Glutamatergic neuron (in vitro differentiated cells): ENCODE measurements at regions not wholly inside any gene's neighbourhood (a gene's known extent, or its start where the extent isn't known, plus 50 kb on each side); places are given as distances from the start of the nearest gene placed in this dataset.

Source experiments
- DNase-seq: peaks from one replicate; pipeline ENCODE4 v3.0.0; 2022
- H3K27ac Mint-ChIP-seq: one replicate; pipeline ENCODE4 v1.8.0; 2020; ENCODE audit warnings: mild to moderate bottlenecking, mixed read lengths, inconsistent platforms; ENCODE audit not compliant: unreplicated experiment
- H3K27me3 Mint-ChIP-seq: one replicate; pipeline ENCODE4 v1.8.0; 2020; ENCODE audit warnings: mild to moderate bottlenecking, moderate library complexity, mixed read lengths, inconsistent platforms; ENCODE audit not compliant: unreplicated experiment
- H3K36me3 Mint-ChIP-seq: one replicate; pipeline ENCODE4 v1.8.0; 2020; ENCODE audit warnings: mild to moderate bottlenecking, mixed read lengths, inconsistent platforms; ENCODE audit not compliant: unreplicated experiment
- H3K4me1 Mint-ChIP-seq: one replicate; pipeline ENCODE4 v1.8.0; 2020; ENCODE audit warnings: mild to moderate bottlenecking, low read depth, mixed read lengths, inconsistent platforms; ENCODE audit not compliant: unreplicated experiment
- H3K4me3 Mint-ChIP-seq: one replicate; pipeline ENCODE4 v1.8.0; 2020; ENCODE audit warnings: mild to moderate bottlenecking, mixed read lengths, inconsistent platforms; ENCODE audit not compliant: unreplicated experiment
- H3K9me3 Mint-ChIP-seq: one replicate; pipeline ENCODE4 v1.8.0; 2020; ENCODE audit warnings: mild to moderate bottlenecking, moderate library complexity, mixed read lengths, inconsistent platforms; ENCODE audit not compliant: unreplicated experiment
- CTCF ChIP-seq: fragments of 200-600 bp; sonication (generic); IDR thresholded peaks from one replicate; pipeline ENCODE4 v1.5.0; 2021; ENCODE audit not compliant: partially characterized antibody, unreplicated experiment

- H3K9me3 Mint-ChIP-seq = peaks cover 4% of the 10 kb centered on the region
- TF ChIP-seq CTCF = no peak
- peaks cover 10% of the 10 kb centered on the region for H3K4me1 Mint-ChIP-seq
- no peak for DNase-seq
- no peak overlapping the region for H3K27ac Mint-ChIP-seq
- no peak overlapping the region for H3K4me3 Mint-ChIP-seq
- no peaks in the 10 kb centered on the region for H3K36me3 Mint-ChIP-seq
- no peaks in the 10 kb centered on the region for H3K27me3 Mint-ChIP-seq
These were observed 667.6 kb upstream of the ACVR2A start for GRCh38 chr2:147177071-147177857.

- H3K4me3 Mint-ChIP-seq = no peak overlapping the region
- no peaks in the 10 kb centered on the region for H3K9me3 Mint-ChIP-seq
- H3K36me3 Mint-ChIP-seq = no peaks in the 10 kb centered on the region
- H3K4me1 Mint-ChIP-seq = no peaks in the 10 kb centered on the region
- no peak for DNase-seq
- no peak overlapping the region for H3K27ac Mint-ChIP-seq
- TF ChIP-seq CTCF = no peak
- H3K27me3 Mint-ChIP-seq = no peaks in the 10 kb centered on the region
These were observed 670.0 kb upstream of the ACVR2A start for GRCh38 chr2:147174824-147175254.

GRCh38 chr2:147173798-147174197 is 671.0 kb upstream of the ACVR2A start:
- no peaks in the 10 kb centered on the region for H3K27me3 Mint-ChIP-seq
- no peak for TF ChIP-seq CTCF
- H3K4me1 Mint-ChIP-seq = no peaks in the 10 kb centered on the region
- no peaks in the 10 kb centered on the region for H3K9me3 Mint-ChIP-seq
- H3K27ac Mint-ChIP-seq = no peak overlapping the region
- H3K36me3 Mint-ChIP-seq = no peaks in the 10 kb centered on the region
- no peak for DNase-seq
- H3K4me3 Mint-ChIP-seq = no peak overlapping the region

- Mint-ChIP-seq H3K4me3 (no peak overlapping the region), H3K4me1 (no peaks in the 10 kb centered on the region), H3K36me3 (no peaks in the 10 kb centered on the region), H3K9me3 (no peaks in the 10 kb centered on the region), H3K27ac (no peak overlapping the region), H3K27me3 (no peaks in the 10 kb centered on the region)
- DNase-seq = no peak
- no peak for TF ChIP-seq CTCF
These were observed 671.6 kb upstream of the ACVR2A start for GRCh38 chr2:147173189-147173581.

- TF ChIP-seq CTCF = no peak
- H3K36me3 Mint-ChIP-seq = no peaks in the 10 kb centered on the region
- no peak overlapping the region for H3K4me3 Mint-ChIP-seq
- DNase-seq = no peak
- H3K27me3 Mint-ChIP-seq = no peaks in the 10 kb centered on the region
- H3K9me3 Mint-ChIP-seq = no peaks in the 10 kb centered on the region
- H3K27ac Mint-ChIP-seq = no peak overlapping the region
- H3K4me1 Mint-ChIP-seq = no peaks in the 10 kb centered on the region
These were observed 672.2 kb upstream of the ACVR2A start for GRCh38 chr2:147172493-147173188.
